IPS DF 6.9 (cell line): ENCODE measurements at regions not wholly inside any gene's neighbourhood (a gene's known extent, or its start where the extent isn't known, plus 50 kb on each side); places are given as distances from the start of the nearest gene placed in this dataset.

Source experiments
- DNase-seq: peaks from one replicate; pipeline ENCODE4 v3.0.0-alpha.2; 2013; ENCODE audit warnings: low read depth, low spot score
- H3K27ac ChIP-seq: one replicate; pipeline ENCODE4 v1.5.1; 2013; ENCODE audit warnings: low read length, control low read depth
- H3K27me3 ChIP-seq: 2 replicates; pipeline ENCODE4 v1.6.1; 2013; ENCODE audit warnings: mild to moderate bottlenecking, low read length; ENCODE audit not compliant: control insufficient read depth, insufficient read depth
- H3K36me3 ChIP-seq: 2 replicates; pipeline ENCODE4 v1.6.1; 2013; ENCODE audit warnings: low read length; ENCODE audit not compliant: control insufficient read depth, insufficient read depth
- H3K4me1 ChIP-seq: 2 replicates; pipeline ENCODE4 v1.6.1; 2013; ENCODE audit warnings: low read length; ENCODE audit not compliant: control insufficient read depth, insufficient read depth
- H3K4me3 ChIP-seq: 2 replicates; pipeline ENCODE4 v1.5.1; 2013; ENCODE audit warnings: mild to moderate bottlenecking, low read length
- H3K9me3 ChIP-seq: 2 replicates; pipeline ENCODE4 v1.6.1; 2013; ENCODE audit warnings: low read length, inconsistent platforms; ENCODE audit not compliant: control insufficient read depth, insufficient read depth
- WGBS: extraction: QIAGEN DNeasy Blood & Tissue Kit; methylation state at CpG from one replicate; pipeline ENCODE4 v1.1.7; 2013; ENCODE audit warnings: mixed read lengths, missing lambda C conversion rate; ENCODE audit not compliant: insufficient read length, insufficient coverage; 5-methylcytosine and 5-hydroxymethylcytosine counted together

- Histone ChIP-seq H3K4me3 (no peak overlapping the region), H3K27ac (no peak overlapping the region), H3K4me1 (no peaks in the 10 kb centered on the region), H3K9me3 (no peaks in the 10 kb centered on the region), H3K36me3 (no peaks in the 10 kb centered on the region), H3K27me3 (no peaks in the 10 kb centered on the region)
- no peak for DNase-seq
Measured at GRCh38 chr11:91209751-91210150, 986.9 kb upstream of the CHORDC1 start.

- no peaks in the 10 kb centered on the region for H3K27me3 ChIP-seq
- H3K27ac ChIP-seq: no peak overlapping the region
- H3K4me1 ChIP-seq: no peaks in the 10 kb centered on the region
- no peaks in the 10 kb centered on the region for H3K36me3 ChIP-seq
- H3K4me3 ChIP-seq: no peak overlapping the region
- H3K9me3 ChIP-seq: no peaks in the 10 kb centered on the region
- no peak for DNase-seq
Measured at GRCh38 chr11:91209306-91209705, 986.5 kb upstream of the CHORDC1 start.

- Histone ChIP-seq H3K27me3 (no peaks in the 10 kb centered on the region), H3K27ac (no peak overlapping the region), H3K4me3 (no peak overlapping the region), H3K4me1 (no peaks in the 10 kb centered on the region), H3K9me3 (no peaks in the 10 kb centered on the region), H3K36me3 (no peaks in the 10 kb centered on the region)
- WGBS: no CpG with 5 or more reads among the region's 1 CpG
- no peak for DNase-seq
Measured at GRCh38 chr11:91199866-91200265, 977.0 kb upstream of the CHORDC1 start.

DNA sequence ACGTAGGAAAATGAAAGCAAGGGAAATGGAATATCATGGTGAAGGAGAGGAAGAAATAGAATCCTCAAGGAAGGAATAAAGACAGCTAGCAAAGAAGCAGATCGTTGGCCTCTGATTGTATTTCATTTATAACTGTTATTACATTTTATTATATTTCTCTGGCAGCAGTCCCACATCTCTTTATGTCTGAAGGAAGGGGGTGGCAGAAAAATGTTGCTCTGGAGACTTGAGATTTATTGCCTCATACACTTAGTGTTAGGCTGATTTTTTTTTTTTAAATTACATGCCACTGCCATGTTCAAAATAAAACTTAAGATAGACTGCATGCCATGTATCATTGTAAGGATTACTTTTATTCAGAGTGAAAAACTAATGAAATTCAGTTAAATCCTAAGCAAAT is 971.7 kb upstream of the CHORDC1 start:
- Histone ChIP-seq H3K4me1 (no peaks in the 10 kb centered on the region), H3K27me3 (no peaks in the 10 kb centered on the region), H3K36me3 (no peaks in the 10 kb centered on the region), H3K4me3 (no peak overlapping the region), H3K9me3 (no peaks in the 10 kb centered on the region), H3K27ac (no peak overlapping the region)
- no CpG with 5 or more reads among the region's 2 CpGs for WGBS
- DNase-seq: no peak

GRCh38 chr11:91188484-91188883 is 965.6 kb upstream of the CHORDC1 start:
- Histone ChIP-seq H3K36me3 (no peaks in the 10 kb centered on the region), H3K9me3 (no peaks in the 10 kb centered on the region), H3K27ac (no peak overlapping the region), H3K27me3 (no peaks in the 10 kb centered on the region), H3K4me1 (no peaks in the 10 kb centered on the region), H3K4me3 (no peak overlapping the region)
- WGBS: no CpG with 5 or more reads among the region's 6 CpGs
- no peak for DNase-seq

DNA sequence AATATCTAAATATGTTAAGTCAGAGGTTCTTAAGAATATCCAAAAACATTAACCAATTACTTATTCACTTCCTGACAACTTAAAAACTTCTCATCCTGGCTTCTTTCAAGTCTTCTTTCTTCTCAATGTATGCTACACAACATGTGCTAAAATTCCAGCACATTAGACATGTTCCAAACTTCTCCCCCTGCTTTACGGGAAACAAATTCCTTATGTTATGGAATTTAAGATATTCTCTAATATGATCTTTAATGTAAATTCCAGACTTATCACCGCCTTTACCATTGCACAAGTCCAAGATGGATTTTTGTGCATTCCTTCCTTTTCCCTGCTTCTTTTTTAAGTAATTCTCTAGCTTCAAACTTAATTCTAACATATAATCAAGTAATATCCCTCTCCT is 964.5 kb upstream of the CHORDC1 start:
- no CpG with 5 or more reads among the region's 2 CpGs for WGBS
- DNase-seq: no peak
- no peaks in the 10 kb centered on the region for H3K27me3 ChIP-seq
- H3K27ac ChIP-seq: no peak overlapping the region
- H3K4me1 ChIP-seq: no peaks in the 10 kb centered on the region
- no peaks in the 10 kb centered on the region for H3K36me3 ChIP-seq
- no peaks in the 10 kb centered on the region for H3K9me3 ChIP-seq
- no peak overlapping the region for H3K4me3 ChIP-seq

- Histone ChIP-seq H3K4me3 (no peak overlapping the region), H3K27ac (no peak overlapping the region), H3K27me3 (no peaks in the 10 kb centered on the region), H3K4me1 (no peaks in the 10 kb centered on the region), H3K9me3 (no peaks in the 10 kb centered on the region), H3K36me3 (no peaks in the 10 kb centered on the region)
- WGBS: no CpG with 5 or more reads among the region's 1 CpG
- DNase-seq: no peak
Measured at GRCh38 chr11:91178366-91178765, 955.5 kb upstream of the CHORDC1 start.

GRCh38 chr11:91174734-91175133 is 951.9 kb upstream of the CHORDC1 start:
- H3K4me1 ChIP-seq: no peaks in the 10 kb centered on the region
- no peaks in the 10 kb centered on the region for H3K9me3 ChIP-seq
- DNase-seq: no peak
- no peak overlapping the region for H3K27ac ChIP-seq
- H3K36me3 ChIP-seq: no peaks in the 10 kb centered on the region
- no peak overlapping the region for H3K4me3 ChIP-seq
- no peaks in the 10 kb centered on the region for H3K27me3 ChIP-seq

- Histone ChIP-seq H3K9me3 (no peaks in the 10 kb centered on the region), H3K4me3 (no peak overlapping the region), H3K27me3 (no peaks in the 10 kb centered on the region), H3K4me1 (no peaks in the 10 kb centered on the region), H3K27ac (no peak overlapping the region), H3K36me3 (no peaks in the 10 kb centered on the region)
- no CpG with 5 or more reads among the region's 2 CpGs for WGBS
- DNase-seq: no peak
Measured at GRCh38 chr11:91174193-91174592, 951.3 kb upstream of the CHORDC1 start.

DNA sequence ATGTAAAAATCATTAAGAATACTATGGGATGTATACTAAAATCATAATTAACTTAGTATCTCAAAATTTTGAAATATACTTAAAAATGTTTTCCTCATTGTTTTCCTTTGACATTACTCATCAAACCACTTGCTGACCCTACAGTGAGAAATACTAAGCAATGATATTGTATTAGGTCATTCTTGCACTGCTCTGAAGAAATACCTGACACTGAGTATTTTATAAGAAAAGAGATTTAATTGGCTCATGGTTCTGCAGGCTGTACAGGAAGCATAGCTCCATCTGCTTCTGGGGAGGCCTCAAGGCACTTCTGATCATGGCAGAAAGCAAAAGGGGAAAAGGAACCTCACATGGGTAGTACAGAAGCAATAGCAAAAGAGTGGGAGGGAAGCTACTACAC is 950.9 kb upstream of the CHORDC1 start:
- Histone ChIP-seq H3K36me3 (no peaks in the 10 kb centered on the region), H3K4me1 (no peaks in the 10 kb centered on the region), H3K9me3 (no peaks in the 10 kb centered on the region), H3K27me3 (no peaks in the 10 kb centered on the region), H3K4me3 (no peak overlapping the region), H3K27ac (no peak overlapping the region)
- DNase-seq: no peak

- no peak overlapping the region for H3K27ac ChIP-seq
- H3K4me3 ChIP-seq: no peak overlapping the region
- DNase-seq: no peak
- H3K36me3 ChIP-seq: no peaks in the 10 kb centered on the region
- H3K4me1 ChIP-seq: no peaks in the 10 kb centered on the region
- no peaks in the 10 kb centered on the region for H3K27me3 ChIP-seq
- H3K9me3 ChIP-seq: no peaks in the 10 kb centered on the region
Measured at GRCh38 chr11:91170711-91171110, 947.9 kb upstream of the CHORDC1 start.

- Histone ChIP-seq H3K36me3 (no peaks in the 10 kb centered on the region), H3K4me1 (no peaks in the 10 kb centered on the region), H3K4me3 (no peak overlapping the region), H3K27ac (no peak overlapping the region), H3K27me3 (no peaks in the 10 kb centered on the region), H3K9me3 (no peaks in the 10 kb centered on the region)
- no CpG with 5 or more reads among the region's 3 CpGs for WGBS
- DNase-seq: no peak
Measured at GRCh38 chr11:91164452-91164822, 941.6 kb upstream of the CHORDC1 start.
